Mesenchymal stem cell (in vitro differentiated cells and primary cell): ENCODE measurements at regions not wholly inside any gene's neighbourhood (a gene's known extent, or its start where the extent isn't known, plus 50 kb on each side); places are given as distances from the start of the nearest gene placed in this dataset.

ENCODE experiments used
- DNase-seq: peaks from one replicate; pipeline ENCODE4 v3.0.0-alpha.2; 2013
- H2AFZ ChIP-seq: one replicate; pipeline ENCODE4 v1.6.1; 2013; ENCODE audit warnings: low read depth, mild to moderate bottlenecking, control low read depth, inconsistent platforms, low read length, moderate library complexity
- H2AK5ac ChIP-seq: 2 replicates; pipeline ENCODE4 v1.6.1; 2013; ENCODE audit warnings: low read length, moderate library complexity, mild to moderate bottlenecking, inconsistent platforms; ENCODE audit not compliant: severe bottlenecking
- H2BK120ac ChIP-seq: one replicate; pipeline ENCODE4 v1.6.1; 2013; ENCODE audit warnings: low read depth, mild to moderate bottlenecking, inconsistent platforms, low read length, moderate library complexity
- H2BK12ac ChIP-seq, 2 experiments: one replicate each; pipeline ENCODE4 v1.6.1; 2013; ENCODE audit warnings: inconsistent platforms in 2 of 2, low read length in 2 of 2, mild to moderate bottlenecking in 2 of 2, moderate library complexity in 2 of 2, control low read depth in 1 of 2
- H2BK15ac ChIP-seq: one replicate; pipeline ENCODE4 v1.6.1; 2013; ENCODE audit warnings: mild to moderate bottlenecking, low read depth, inconsistent platforms; ENCODE audit not compliant: poor library complexity, severe bottlenecking
- H2BK5ac ChIP-seq: 2 replicates; pipeline ENCODE4 v1.6.1; 2013; ENCODE audit warnings: low read depth, mild to moderate bottlenecking, low read length, control low read depth, inconsistent platforms; ENCODE audit not compliant: poor library complexity, severe bottlenecking
- H3K14ac ChIP-seq, 2 experiments: one replicate each; pipeline ENCODE4 v1.6.1; 2013; ENCODE audit warnings: inconsistent platforms in 2 of 2, low read length in 2 of 2, control low read depth in 1 of 2, mild to moderate bottlenecking in 1 of 2, moderate library complexity in 1 of 2
- H3K18ac ChIP-seq, 2 experiments: one replicate each; pipeline ENCODE4 v1.6.1; 2013; ENCODE audit warnings: inconsistent platforms in 2 of 2, low read length in 2 of 2, control low read depth in 1 of 2, low read depth in 1 of 2, mild to moderate bottlenecking in 1 of 2
- H3K23ac ChIP-seq, 2 experiments: one replicate each; pipeline ENCODE4 v1.6.1; 2013; ENCODE audit warnings: inconsistent platforms in 2 of 2, low read length in 2 of 2, mild to moderate bottlenecking in 2 of 2, moderate library complexity in 2 of 2, control low read depth in 1 of 2
- H3K27ac ChIP-seq: 2 replicates; pipeline ENCODE4 v1.5.1; 2013; ENCODE audit warnings: mild to moderate bottlenecking, moderate library complexity, low read length, control low read depth, inconsistent platforms; ENCODE audit not compliant: poor library complexity, severe bottlenecking
- H3K27me3 ChIP-seq, 2 experiments: 2 replicates each; pipeline versions ENCODE4 v1.6.1 to v1.7.0; 2013; ENCODE audit warnings: low read length in 2 of 2, mild to moderate bottlenecking in 2 of 2, moderate library complexity in 2 of 2, control low read depth in 1 of 2, inconsistent platforms in 1 of 2; ENCODE audit not compliant: control insufficient read depth in 1 of 2, insufficient read depth in 1 of 2
- H3K36me3 ChIP-seq, 2 experiments: 2 replicates each; pipeline versions ENCODE4 v1.6.1 to v1.7.0; 2013; ENCODE audit warnings: low read length in 2 of 2, control low read depth in 1 of 2, inconsistent platforms in 1 of 2, low read depth in 1 of 2, mild to moderate bottlenecking in 1 of 2; ENCODE audit not compliant: insufficient read depth in 2 of 2, control insufficient read depth in 1 of 2
- H3K4ac ChIP-seq, 2 experiments: one replicate each; pipeline ENCODE4 v1.6.1; 2013; ENCODE audit warnings: inconsistent platforms in 2 of 2, low read length in 2 of 2, mild to moderate bottlenecking in 2 of 2, moderate library complexity in 2 of 2, control low read depth in 1 of 2, low read depth in 1 of 2
- H3K4me1 ChIP-seq: 2 replicates; pipeline ENCODE4 v1.6.1; 2013; ENCODE audit warnings: low read depth, low read length, control low read depth; ENCODE audit not compliant: control insufficient read depth, insufficient read depth
- H3K4me2 ChIP-seq: 2 replicates; pipeline ENCODE4 v1.6.1; 2013; ENCODE audit warnings: low read length, mild to moderate bottlenecking, inconsistent platforms; ENCODE audit not compliant: poor library complexity, severe bottlenecking
- H3K4me3 ChIP-seq, 2 experiments: 2 replicates each; pipeline versions ENCODE4 v1.5.1 to v1.7.0; 2013; ENCODE audit warnings: low read length in 2 of 2, mild to moderate bottlenecking in 2 of 2, control low read depth in 1 of 2, low read depth in 1 of 2; ENCODE audit not compliant: insufficient read depth in 1 of 2
- H3K79me1 ChIP-seq: replicated peaks from 2 replicates; pipeline ENCODE4 v1.6.1; 2013; ENCODE audit warnings: mild to moderate bottlenecking, control low read depth, low read length, inconsistent platforms; ENCODE audit not compliant: poor library complexity, severe bottlenecking
- H3K9ac ChIP-seq: 2 replicates; pipeline ENCODE4 v1.7.0; 2013; ENCODE audit warnings: mild to moderate bottlenecking, low read length, moderate library complexity
- H3K9me3 ChIP-seq: 2 replicates; pipeline ENCODE4 v1.7.0; 2013; ENCODE audit warnings: mild to moderate bottlenecking, low read length; ENCODE audit not compliant: control insufficient read depth
- H4K8ac ChIP-seq: one replicate; pipeline ENCODE4 v1.6.1; 2013; ENCODE audit warnings: inconsistent platforms, mild to moderate bottlenecking, low read length, moderate library complexity
- H4K91ac ChIP-seq: one replicate; pipeline ENCODE4 v1.6.1; 2013; ENCODE audit warnings: mild to moderate bottlenecking, low read length, inconsistent platforms
- WGBS: methylation state at CpG from one replicate; pipeline ENCODE4 v1.1.7; 2013; ENCODE audit warnings: mixed read lengths; 5-methylcytosine and 5-hydroxymethylcytosine counted together

- no peak overlapping the region for H2AK5ac ChIP-seq
- H2AFZ ChIP-seq: no peak overlapping the region
- H2BK5ac ChIP-seq: no peak overlapping the region
- H3K14ac ChIP-seq: no peak overlapping the region
- DNase-seq: no peak
- H3K4me3 ChIP-seq: no peak overlapping the region
- H3K4me2 ChIP-seq: no peak overlapping the region
- no peak overlapping the region for H4K8ac ChIP-seq
- no peak overlapping the region for H3K18ac ChIP-seq
- H3K9ac ChIP-seq: no peak overlapping the region
- WGBS: 88% methylated on average over 2 of the region's 2 CpGs
- H3K79me1 ChIP-seq: no peaks in the 10 kb centered on the region
- no peak overlapping the region for H3K23ac ChIP-seq
- no peaks in the 10 kb centered on the region for H3K36me3 ChIP-seq
- no peaks in the 10 kb centered on the region for H3K27me3 ChIP-seq
- H3K9me3 ChIP-seq: no peaks in the 10 kb centered on the region
- H3K4ac ChIP-seq: no peak overlapping the region
- H3K4me1 ChIP-seq: no peaks in the 10 kb centered on the region
- H2BK15ac ChIP-seq: no peak overlapping the region
- no peak overlapping the region for H3K27ac ChIP-seq
- no peak overlapping the region for H2BK120ac ChIP-seq
- no peak overlapping the region for H4K91ac ChIP-seq
- H2BK12ac ChIP-seq: no peak overlapping the region
Measured at GRCh38 chr5:155867522-155868088, 459.4 kb upstream of the SGCD start.

GRCh38 chr5:155870636-155871035 is 456.3 kb upstream of the SGCD start:
- no peaks in the 10 kb centered on the region for H3K36me3 ChIP-seq
- no peak overlapping the region for H2BK12ac ChIP-seq
- no peak overlapping the region for H2BK120ac ChIP-seq
- H3K9ac ChIP-seq: no peak overlapping the region
- no peaks in the 10 kb centered on the region for H3K79me1 ChIP-seq
- no peak overlapping the region for H4K8ac ChIP-seq
- H3K18ac ChIP-seq: no peak overlapping the region
- no peak overlapping the region for H3K23ac ChIP-seq
- no peak overlapping the region for H2AK5ac ChIP-seq
- no peaks in the 10 kb centered on the region for H3K9me3 ChIP-seq
- no peak overlapping the region for H3K14ac ChIP-seq
- H4K91ac ChIP-seq: no peak overlapping the region
- no peaks in the 10 kb centered on the region for H3K4me1 ChIP-seq
- H2AFZ ChIP-seq: no peak overlapping the region
- H3K4ac ChIP-seq: no peak overlapping the region
- WGBS: 83% methylated on average over 7 of the region's 7 CpGs
- no peak overlapping the region for H2BK5ac ChIP-seq
- no peak overlapping the region for H3K27ac ChIP-seq
- no peak overlapping the region for H2BK15ac ChIP-seq
- no peak for DNase-seq
- H3K27me3 ChIP-seq: no peaks in the 10 kb centered on the region
- H3K4me2 ChIP-seq: no peak overlapping the region
- H3K4me3 ChIP-seq: no peak overlapping the region

GRCh38 chr5:155871623-155872022 is 455.3 kb upstream of the SGCD start:
- H3K4me2 ChIP-seq: no peak overlapping the region
- H3K4me1 ChIP-seq: no peaks in the 10 kb centered on the region
- H3K79me1 ChIP-seq: no peaks in the 10 kb centered on the region
- no peak overlapping the region for H3K14ac ChIP-seq
- no peak for DNase-seq
- H3K27me3 ChIP-seq: no peaks in the 10 kb centered on the region
- H3K9me3 ChIP-seq: no peaks in the 10 kb centered on the region
- H2AFZ ChIP-seq: no peak overlapping the region
- WGBS: 69% methylated on average over 2 of the region's 2 CpGs
- H2BK120ac ChIP-seq: no peak overlapping the region
- no peak overlapping the region for H2BK12ac ChIP-seq
- no peak overlapping the region for H4K91ac ChIP-seq
- H2BK5ac ChIP-seq: no peak overlapping the region
- no peak overlapping the region for H3K18ac ChIP-seq
- H3K36me3 ChIP-seq: no peaks in the 10 kb centered on the region
- H3K4me3 ChIP-seq: no peak overlapping the region
- H2AK5ac ChIP-seq: no peak overlapping the region
- H3K9ac ChIP-seq: no peak overlapping the region
- no peak overlapping the region for H3K27ac ChIP-seq
- no peak overlapping the region for H2BK15ac ChIP-seq
- H4K8ac ChIP-seq: no peak overlapping the region
- H3K23ac ChIP-seq: no peak overlapping the region
- no peak overlapping the region for H3K4ac ChIP-seq

GRCh38 chr5:155872629-155873220 is 454.2 kb upstream of the SGCD start:
- Histone ChIP-seq H3K36me3 (no peaks in the 10 kb centered on the region), H4K8ac (no peak overlapping the region), H3K4me2 (no peak overlapping the region), H2BK5ac (no peak overlapping the region), H2BK120ac (no peak overlapping the region), H2AFZ (no peak overlapping the region), H3K27ac (no peak overlapping the region), H2BK12ac (no peak overlapping the region), H3K9ac (no peak overlapping the region), H3K9me3 (no peaks in the 10 kb centered on the region), H3K4me3 (no peak overlapping the region), H3K27me3 (no peaks in the 10 kb centered on the region), H3K18ac (no peak overlapping the region), H4K91ac (no peak overlapping the region), H3K14ac (no peak overlapping the region), H3K79me1 (no peaks in the 10 kb centered on the region), H3K23ac (no peak overlapping the region), H2AK5ac (no peak overlapping the region), H3K4ac (no peak overlapping the region), H2BK15ac (no peak overlapping the region), H3K4me1 (no peaks in the 10 kb centered on the region)
- WGBS: 90% methylated on average over 3 of the region's 4 CpGs
- DNase-seq: no peak
